B cell (primary cell): ENCODE measurements at regions not wholly inside any gene's neighbourhood (a gene's known extent, or its start where the extent isn't known, plus 50 kb on each side); places are given as distances from the start of the nearest gene placed in this dataset.

Experiments used
- ATAC-seq: fragments of 200-7000 bp; cut with Tn5 transposase; one replicate; pipeline ENCODE4 v1.10.0; 2021; ENCODE audit warnings: low read depth, mild to moderate bottlenecking, moderate number of reproducible peaks, moderate library complexity
- CTCF ChIA-PET: fragments of 350-600 bp; sonication (Branson Sonifier 250); formaldehyde crosslinking; loops from one replicate; lab custom pipeline; 2021; ENCODE audit warnings: antibody characterized with exemption, inconsistent platforms; lab: Charles Lee
- POLR2A ChIA-PET: fragments of 350-600 bp; sonication (Branson Sonifier 250); formaldehyde crosslinking; loops from one replicate; lab custom pipeline; 2021; ENCODE audit warnings: antibody characterized with exemption; lab: Charles Lee
- DNase-seq: peaks from one replicate; pipeline ENCODE4 v3.0.0; 2013
- H2AFZ ChIP-seq: 2 replicates; pipeline ENCODE4 v1.6.1; 2012; ENCODE audit warnings: mild to moderate bottlenecking, low read depth, low read length; ENCODE audit not compliant: insufficient read depth, poor library complexity, severe bottlenecking
- H3K27ac ChIP-seq, 2 donors: 1 replicate in 1 of 2; 2 replicates in 1 of 2; pipeline ENCODE4 v1.5.1; 2012 to 2013; ENCODE audit warnings: low read length in 2 of 2, mild to moderate bottlenecking in 2 of 2, moderate library complexity in 1 of 2
- H3K27me3 ChIP-seq, 4 experiments: fragments of 200-600 bp in 1 of 4; sonication (generic) in 1 of 4; replicated peaks in 1 of 4; 1 replicate in 2 of 4; 2 replicates in 2 of 4; pipeline versions ENCODE4 v1.6.1 to v1.7.0; 2013 to 2016; ENCODE audit warnings: low read length in 3 of 4, mild to moderate bottlenecking in 2 of 4, mixed read lengths in 1 of 4, moderate library complexity in 1 of 4; ENCODE audit not compliant: insufficient read depth in 4 of 4, control insufficient read depth in 3 of 4; ENCODE audit errors: control extremely low read depth in 1 of 4
- H3K36me3 ChIP-seq, 2 experiments: replicated peaks in 1 of 2; 1 replicate in 1 of 2; 2 replicates in 1 of 2; pipeline versions ENCODE4 v1.6.1 to v1.7.1; 2013; ENCODE audit warnings: low read length in 1 of 2; ENCODE audit not compliant: insufficient read depth in 2 of 2, control insufficient read depth in 1 of 2; ENCODE audit errors: control extremely low read depth in 1 of 2, extremely low read depth in 1 of 2
- H3K4me1 ChIP-seq, 2 donors: fragments of 200-600 bp in 1 of 2; sonication (generic) in 1 of 2; 1 replicate in 1 of 2; 2 replicates in 1 of 2; pipeline versions ENCODE4 v1.5.1 to v1.6.1; 2013 to 2017; ENCODE audit warnings: low read length in 2 of 2; ENCODE audit not compliant: control insufficient read depth in 2 of 2, insufficient read depth in 2 of 2
- H3K4me2 ChIP-seq: replicated peaks from 2 replicates; pipeline ENCODE3; 2012; ENCODE audit warnings: mild to moderate bottlenecking, low read depth, low read length; ENCODE audit not compliant: poor library complexity, severe bottlenecking
- H3K4me3 ChIP-seq, 5 experiments: fragments of 200-600 bp in 1 of 5; sonication (generic) in 1 of 5; 1 replicate in 3 of 5; 2 replicates in 2 of 5; pipeline versions ENCODE4 v1.5.1 to v1.7.0; 2011 to 2016; ENCODE audit warnings: low read length in 4 of 5, mild to moderate bottlenecking in 4 of 5, low read depth in 2 of 5, control low read depth in 1 of 5, moderate library complexity in 1 of 5; ENCODE audit not compliant: insufficient read depth in 1 of 5; ENCODE audit errors: control extremely low read depth in 1 of 5, extremely low read depth in 1 of 5
- H3K79me2 ChIP-seq: fragments of 200-600 bp; sonication (generic); one replicate; pipeline ENCODE4 v1.6.0; 2016; ENCODE audit warnings: low read length; ENCODE audit not compliant: control insufficient read depth, insufficient read depth
- H3K9ac ChIP-seq: fragments of 200-600 bp; sonication (generic); 2 replicates; pipeline ENCODE4 v1.6.1; 2017; ENCODE audit warnings: mild to moderate bottlenecking, low read length, moderate library complexity
- H3K9me3 ChIP-seq, 3 donors: one replicate each; pipeline versions ENCODE4 v1.6.1 to v1.7.1; 2013; ENCODE audit warnings: low read length in 2 of 3; ENCODE audit not compliant: control insufficient read depth in 2 of 3, insufficient read depth in 1 of 3; ENCODE audit errors: control extremely low read depth in 1 of 3
- H4K20me1 ChIP-seq: 2 replicates; pipeline ENCODE4 v1.6.0; 2012; ENCODE audit warnings: mild to moderate bottlenecking, low read length; ENCODE audit not compliant: insufficient read depth, control insufficient read depth, poor library complexity, severe bottlenecking
- H3K27ac Mint-ChIP-seq: one replicate; pipeline ENCODE4 v1.8.0; 2021; ENCODE audit warnings: mixed read lengths
- H3K27me3 Mint-ChIP-seq: one replicate; pipeline ENCODE4 v1.8.0; 2021; ENCODE audit warnings: mixed read lengths
- H3K4me1 Mint-ChIP-seq: one replicate; pipeline ENCODE4 v1.8.0; 2021; ENCODE audit warnings: mixed read lengths
- H3K4me3 Mint-ChIP-seq: one replicate; pipeline ENCODE4 v1.8.0; 2021; ENCODE audit warnings: mixed read lengths
- H3K9me3 Mint-ChIP-seq: one replicate; pipeline ENCODE4 v1.8.0; 2022; ENCODE audit warnings: mixed read lengths; ENCODE audit not compliant: insufficient read depth
- EZH2 ChIP-seq: IDR thresholded peaks from 2 replicates; pipeline ENCODE4 v1.6.1; 2012; ENCODE audit warnings: borderline replicate concordance, low read depth, mild to moderate bottlenecking, moderate library complexity, low read length; ENCODE audit not compliant: insufficient read depth, poor library complexity, severe bottlenecking
- WGBS: methylation state at CpG from one replicate; pipeline ENCODE4 v1.1.5; 2013; ENCODE audit warnings: missing lambda C conversion rate; ENCODE audit not compliant: insufficient coverage; 5-methylcytosine and 5-hydroxymethylcytosine counted together
- intact Hi-C: fragments of 100-400 bp; cut with micrococcal nuclease; formaldehyde crosslinking; loops from one replicate; pipeline ENCODE4 v1.10.0; 2022
- TF ChIP-seq, protein P1 (sequence below): fragments of 200-600 bp; IDR thresholded peaks from one replicate; pipeline ENCODE4 v1.8.0; 2022; ENCODE audit warnings: antibody characterized with exemption, mild to moderate bottlenecking

DNA sequence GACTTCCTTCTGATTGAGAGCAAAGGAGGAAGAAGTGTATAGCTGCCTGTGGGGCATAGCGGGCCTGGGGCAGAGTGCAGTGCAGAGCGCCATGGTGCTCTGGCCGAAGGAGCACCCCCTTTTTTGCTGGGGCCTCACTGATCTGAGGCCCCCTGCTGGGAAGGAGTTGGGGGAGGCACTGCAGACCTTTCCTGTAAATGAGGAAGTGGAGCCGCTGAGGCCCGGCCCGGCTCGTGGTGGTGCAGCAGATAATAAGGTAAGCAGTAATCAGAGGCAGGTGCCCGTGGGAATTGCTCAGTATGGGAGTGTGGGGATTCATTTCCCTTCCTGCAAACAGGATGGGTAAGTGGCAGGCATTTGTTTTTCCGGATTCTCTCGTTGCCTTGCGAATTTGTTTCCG is 373.7 kb upstream of the MKI67 start:
- Histone ChIP-seq H3K36me3 (no peaks in the 10 kb centered on the region), H3K79me2 (no peaks in the 10 kb centered on the region), H3K27me3 (no peaks in the 10 kb centered on the region), H3K27ac (no peak overlapping the region), H3K4me3 (no peak overlapping the region), H2AFZ (no peak overlapping the region), H3K9me3 (peaks cover 0 to 26% (median 0%) of the 10 kb centered on the region in 3 donors), H4K20me1 (no peaks in the 10 kb centered on the region), H3K4me1 (no peaks in the 10 kb centered on the region), H3K4me2 (no peak overlapping the region), H3K9ac (no peak overlapping the region)
- ATAC-seq (no peak), DNase-seq (no peak)
- Mint-ChIP-seq H3K9me3 (peaks cover 4% of the 10 kb centered on the region), H3K4me3 (no peak overlapping the region), H3K4me1 (no peaks in the 10 kb centered on the region), H3K27me3 (peaks cover under 1% of the 10 kb centered on the region), H3K27ac (no peak overlapping the region)
- intact Hi-C loops = no loop called here
- TF ChIP-seq, protein P1, sequence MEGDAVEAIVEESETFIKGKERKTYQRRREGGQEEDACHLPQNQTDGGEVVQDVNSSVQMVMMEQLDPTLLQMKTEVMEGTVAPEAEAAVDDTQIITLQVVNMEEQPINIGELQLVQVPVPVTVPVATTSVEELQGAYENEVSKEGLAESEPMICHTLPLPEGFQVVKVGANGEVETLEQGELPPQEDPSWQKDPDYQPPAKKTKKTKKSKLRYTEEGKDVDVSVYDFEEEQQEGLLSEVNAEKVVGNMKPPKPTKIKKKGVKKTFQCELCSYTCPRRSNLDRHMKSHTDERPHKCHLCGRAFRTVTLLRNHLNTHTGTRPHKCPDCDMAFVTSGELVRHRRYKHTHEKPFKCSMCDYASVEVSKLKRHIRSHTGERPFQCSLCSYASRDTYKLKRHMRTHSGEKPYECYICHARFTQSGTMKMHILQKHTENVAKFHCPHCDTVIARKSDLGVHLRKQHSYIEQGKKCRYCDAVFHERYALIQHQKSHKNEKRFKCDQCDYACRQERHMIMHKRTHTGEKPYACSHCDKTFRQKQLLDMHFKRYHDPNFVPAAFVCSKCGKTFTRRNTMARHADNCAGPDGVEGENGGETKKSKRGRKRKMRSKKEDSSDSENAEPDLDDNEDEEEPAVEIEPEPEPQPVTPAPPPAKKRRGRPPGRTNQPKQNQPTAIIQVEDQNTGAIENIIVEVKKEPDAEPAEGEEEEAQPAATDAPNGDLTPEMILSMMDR = no peak
- no peak for TF ChIP-seq EZH2
- ChIA-PET CTCF (no interaction called here), POLR2A (no interaction called here)
- WGBS = 55% methylated on average over 10 of the region's 12 CpGs

DNA sequence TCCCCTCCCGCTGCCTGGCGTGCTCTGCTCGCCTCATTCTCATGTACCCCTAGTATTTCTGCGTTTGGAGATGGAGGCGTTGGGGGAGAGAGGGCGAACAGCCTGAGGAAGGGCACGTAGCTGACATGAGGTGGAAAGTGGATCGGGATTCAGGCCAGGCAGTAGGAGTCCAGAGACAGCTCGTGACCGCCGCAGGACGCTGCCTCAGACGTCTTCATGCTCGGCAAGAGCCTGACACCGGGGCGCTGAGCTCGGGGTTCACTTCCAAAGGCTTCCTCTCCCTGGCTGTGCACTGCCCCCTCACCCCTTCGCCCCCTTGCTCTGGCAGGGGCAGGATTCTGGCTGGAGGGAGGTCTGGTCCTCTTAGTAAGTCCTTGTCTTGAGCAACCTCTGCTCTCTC is 374.4 kb upstream of the MKI67 start:
- no peaks in the 10 kb centered on the region for H3K4me1 ChIP-seq
- H3K79me2 ChIP-seq = no peaks in the 10 kb centered on the region
- Mint-ChIP-seq H3K27me3 (peaks cover 6% of the 10 kb centered on the region), H3K4me1 (no peaks in the 10 kb centered on the region), H3K9me3 (peaks cover 4% of the 10 kb centered on the region), H3K4me3 (no peak overlapping the region), H3K27ac (no peak overlapping the region)
- ATAC-seq = no peak
- H3K36me3 ChIP-seq = no peaks in the 10 kb centered on the region
- DNase-seq = no peak
- 95% methylated on average over 17 of the region's 18 CpGs for WGBS
- CTCF ChIA-PET = no interaction called here
- POLR2A ChIA-PET = no interaction called here
- no peak overlapping the region for H2AFZ ChIP-seq
- TF ChIP-seq, protein P1 = no peak
- TF ChIP-seq EZH2 = no peak
- intact Hi-C loops = no loop called here
- peaks cover 0 to 22% (median 0%) of the 10 kb centered on the region in 3 donors for H3K9me3 ChIP-seq
- H3K27me3 ChIP-seq = no peaks in the 10 kb centered on the region
- no peak overlapping the region for H3K4me3 ChIP-seq
- H3K27ac ChIP-seq = no peak overlapping the region
- no peak overlapping the region for H3K9ac ChIP-seq
- H3K4me2 ChIP-seq = no peak overlapping the region
- no peaks in the 10 kb centered on the region for H4K20me1 ChIP-seq
